Karpas-422 (cell line): ENCODE measurements at regions not wholly inside any gene's neighbourhood (a gene's known extent, or its start where the extent isn't known, plus 50 kb on each side); places are given as distances from the start of the nearest gene placed in this dataset.

Experiments
- DNase-seq: peaks from one replicate; pipeline ENCODE4 v3.0.0-alpha.2; 2015
- H2AFZ ChIP-seq: fragments of 200-600 bp; sonication (generic); 2 replicates; pipeline ENCODE4 v1.6.1; 2014; ENCODE audit warnings: antibody characterized with exemption, low read length, mixed read lengths
- H3K27ac ChIP-seq: fragments of 200-600 bp; sonication (generic); 2 replicates; pipeline ENCODE4 v1.5.1; 2014; ENCODE audit warnings: mild to moderate bottlenecking, low read length, moderate library complexity
- H3K27me3 ChIP-seq: fragments of 200-600 bp; sonication (generic); 2 replicates; pipeline ENCODE4 v1.6.1; 2014; ENCODE audit warnings: low read length, mixed read lengths
- H3K36me3 ChIP-seq: fragments of 200-600 bp; sonication (generic); 2 replicates; pipeline ENCODE4 v1.6.1; 2014; ENCODE audit warnings: low read length, mixed read lengths; ENCODE audit not compliant: insufficient read depth
- H3K4me1 ChIP-seq: fragments of 200-600 bp; sonication (generic); 2 replicates; pipeline ENCODE4 v1.6.1; 2014; ENCODE audit warnings: mild to moderate bottlenecking, low read length, mixed read lengths
- H3K4me2 ChIP-seq: fragments of 200-600 bp; sonication (generic); 2 replicates; pipeline ENCODE4 v1.6.1; 2014; ENCODE audit warnings: low read length, low read depth, mild to moderate bottlenecking; ENCODE audit not compliant: poor library complexity, severe bottlenecking
- H3K4me3 ChIP-seq: fragments of 200-600 bp; sonication (generic); 2 replicates; pipeline ENCODE4 v1.5.1; 2014; ENCODE audit warnings: mild to moderate bottlenecking, antibody characterized with exemption, low read length, mixed read lengths
- H3K79me2 ChIP-seq: fragments of 200-600 bp; sonication (generic); 2 replicates; pipeline ENCODE4 v1.6.1; 2014; ENCODE audit warnings: mild to moderate bottlenecking, low read length, mixed read lengths
- H3K9ac ChIP-seq: fragments of 200-600 bp; sonication (generic); 2 replicates; pipeline ENCODE4 v1.6.0; 2014; ENCODE audit warnings: low read length
- H3K9me2 ChIP-seq: fragments of 200-600 bp; sonication (generic), shearing (Covaris generic); replicated peaks from 2 replicates; pipeline ENCODE4 v1.6.0; 2014; ENCODE audit warnings: mild to moderate bottlenecking, low read length, moderate library complexity; ENCODE audit not compliant: insufficient read depth
- H3K9me3 ChIP-seq: fragments of 300-700, 200-600 bp; sonication (generic); 2 replicates; pipeline ENCODE4 v1.6.1; 2014; ENCODE audit warnings: low read length, mixed read lengths
- H4K20me1 ChIP-seq: fragments of 200-600 bp; sonication (generic); 2 replicates; pipeline ENCODE4 v1.6.1; 2014; ENCODE audit warnings: mild to moderate bottlenecking, antibody characterized with exemption, low read length, low read depth; ENCODE audit not compliant: insufficient read depth

DNA sequence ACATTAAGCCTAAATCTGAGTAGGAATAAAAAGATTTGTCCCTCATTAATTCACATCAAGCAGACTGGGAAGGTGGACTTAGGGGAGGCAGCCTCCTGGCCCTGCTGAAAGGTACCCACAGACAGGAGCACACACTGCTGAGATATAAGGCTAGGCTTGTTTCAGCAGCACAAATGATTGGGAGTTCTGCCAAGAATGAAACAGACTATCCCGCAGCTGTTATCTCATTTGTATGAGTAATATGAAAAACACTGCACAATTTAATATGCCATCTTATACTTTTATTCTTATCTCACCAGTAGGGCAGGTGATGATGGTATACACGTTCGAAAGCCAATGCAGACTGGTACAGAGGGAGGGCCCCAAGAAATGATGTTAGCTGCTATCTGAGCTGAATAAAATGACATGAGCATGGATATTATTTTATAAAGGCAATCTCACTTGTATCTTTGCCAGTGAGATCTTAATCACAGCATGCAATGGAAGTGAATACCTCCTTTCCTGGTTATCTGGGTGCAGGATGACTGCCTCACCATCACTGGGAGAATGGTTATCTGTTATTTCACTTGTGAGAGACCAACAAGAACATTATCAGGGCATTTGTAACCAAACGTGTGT is 258.7 kb upstream of the PPP2R3A start:
- H3K9ac ChIP-seq = no peak overlapping the region
- H3K36me3 ChIP-seq = no peaks in the 10 kb centered on the region
- H3K4me2 ChIP-seq = no peak overlapping the region
- H3K4me3 ChIP-seq = no peak overlapping the region
- no peaks in the 10 kb centered on the region for H3K9me3 ChIP-seq
- no peaks in the 10 kb centered on the region for H3K9me2 ChIP-seq
- no peak overlapping the region for H2AFZ ChIP-seq
- H3K4me1 ChIP-seq = no peaks in the 10 kb centered on the region
- no peaks in the 10 kb centered on the region for H3K27me3 ChIP-seq
- no peaks in the 10 kb centered on the region for H3K79me2 ChIP-seq
- no peaks in the 10 kb centered on the region for H4K20me1 ChIP-seq
- DNase-seq = no peak
- no peak overlapping the region for H3K27ac ChIP-seq

DNA sequence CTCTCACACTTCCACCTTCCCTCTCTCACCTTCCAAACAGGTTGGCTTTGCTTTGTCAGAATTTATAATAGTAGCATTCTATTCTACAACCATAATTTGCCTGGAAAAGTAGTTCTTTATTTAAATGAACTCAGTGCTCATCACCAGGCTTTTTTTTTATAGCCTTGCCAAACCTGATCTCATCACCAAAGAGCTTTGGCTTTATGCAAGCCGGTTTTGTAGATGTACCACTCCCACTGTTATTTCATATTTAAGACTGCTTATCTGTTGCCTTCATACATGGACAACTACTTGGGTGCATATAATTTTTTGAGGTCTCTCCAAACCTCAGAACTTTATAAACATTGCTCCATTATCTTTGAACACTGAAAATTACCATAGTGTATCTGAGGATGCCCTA is 246.1 kb upstream of the PPP2R3A start:
- DNase-seq = no peak
- no peak overlapping the region for H2AFZ ChIP-seq
- no peak overlapping the region for H3K4me2 ChIP-seq
- H3K27ac ChIP-seq = no peak overlapping the region
- H3K4me3 ChIP-seq = no peak overlapping the region
- H3K79me2 ChIP-seq = no peaks in the 10 kb centered on the region
- H3K9me2 ChIP-seq = no peaks in the 10 kb centered on the region
- H3K9ac ChIP-seq = no peak overlapping the region
- no peaks in the 10 kb centered on the region for H3K36me3 ChIP-seq
- H3K27me3 ChIP-seq = no peaks in the 10 kb centered on the region
- H3K4me1 ChIP-seq = 0 out of 2 replicates have a peak, but pooled peaks cover 3% of the 10 kb centered on the region
- no peaks in the 10 kb centered on the region for H3K9me3 ChIP-seq
- H4K20me1 ChIP-seq = no peaks in the 10 kb centered on the region

DNA sequence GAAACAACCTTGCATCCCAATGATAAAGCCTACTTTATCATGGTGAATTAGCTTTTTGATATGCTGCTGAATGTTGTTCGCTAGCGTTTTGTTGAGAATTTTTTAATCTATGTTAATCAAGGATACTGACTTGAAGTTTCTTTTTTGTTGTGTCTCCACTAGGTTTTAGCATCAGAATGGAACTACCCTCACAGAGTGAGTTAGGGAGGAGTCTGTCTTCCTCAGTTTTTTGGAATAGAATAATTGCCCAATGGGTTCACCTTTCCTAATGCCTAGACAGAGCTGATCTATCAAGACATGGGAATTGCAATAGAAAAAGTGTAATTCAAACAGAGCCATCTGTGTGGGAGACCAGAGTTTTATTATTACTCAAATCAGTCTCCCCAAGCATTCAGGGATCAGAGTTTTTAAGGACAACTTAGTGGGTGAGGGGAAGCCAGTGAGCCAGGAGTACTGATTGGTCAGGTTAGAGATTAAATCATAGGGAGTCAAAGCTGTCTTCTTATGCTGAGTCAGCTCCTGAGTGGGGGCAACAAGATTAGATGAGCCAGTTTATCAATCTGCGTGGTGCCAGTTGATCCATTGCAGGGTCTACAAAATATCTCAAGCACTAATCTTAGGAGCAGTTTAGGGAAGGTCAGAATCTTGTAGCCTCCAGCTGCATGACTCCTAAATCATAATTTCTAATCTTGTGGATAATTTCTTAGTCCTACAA is 237.4 kb upstream of the PPP2R3A start:
- Histone ChIP-seq H2AFZ (no peak overlapping the region), H3K4me1 (no peaks in the 10 kb centered on the region), H3K4me3 (no peak overlapping the region), H3K27ac (no peak overlapping the region), H3K36me3 (no peaks in the 10 kb centered on the region), H3K27me3 (no peaks in the 10 kb centered on the region), H3K9me2 (no peaks in the 10 kb centered on the region), H3K79me2 (no peaks in the 10 kb centered on the region), H3K9me3 (no peaks in the 10 kb centered on the region), H3K9ac (no peak overlapping the region), H3K4me2 (no peak overlapping the region), H4K20me1 (no peaks in the 10 kb centered on the region)
- no peak for DNase-seq

DNA sequence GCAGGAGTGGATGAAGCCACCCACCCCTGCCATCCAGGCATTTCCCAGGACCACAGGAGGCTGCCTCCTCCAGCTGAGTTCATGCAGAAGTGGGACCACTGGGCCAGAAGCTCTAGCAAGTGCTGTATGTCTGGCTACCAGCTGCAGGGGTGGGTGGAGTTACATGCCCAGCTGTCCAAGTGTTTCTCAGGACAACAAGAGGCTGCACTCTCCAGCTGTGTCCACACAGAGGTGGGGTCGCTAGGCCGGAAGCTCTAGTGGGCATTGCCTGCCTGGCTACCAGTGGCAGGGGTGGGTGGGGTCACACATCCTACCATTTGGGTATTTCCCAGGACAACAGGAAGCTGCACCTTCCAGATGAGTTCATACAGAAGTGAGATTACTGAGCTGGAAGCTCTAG is 234.0 kb upstream of the PPP2R3A start:
- no peak overlapping the region for H2AFZ ChIP-seq
- H3K27ac ChIP-seq = no peak overlapping the region
- no peaks in the 10 kb centered on the region for H3K79me2 ChIP-seq
- H3K4me1 ChIP-seq = no peaks in the 10 kb centered on the region
- H3K9me2 ChIP-seq = no peaks in the 10 kb centered on the region
- no peak overlapping the region for H3K4me3 ChIP-seq
- H3K9ac ChIP-seq = no peak overlapping the region
- peaks cover 17% of the 10 kb centered on the region for H3K9me3 ChIP-seq
- H3K4me2 ChIP-seq = no peak overlapping the region
- no peaks in the 10 kb centered on the region for H4K20me1 ChIP-seq
- DNase-seq = no peak
- no peaks in the 10 kb centered on the region for H3K36me3 ChIP-seq
- H3K27me3 ChIP-seq = no peaks in the 10 kb centered on the region

DNA sequence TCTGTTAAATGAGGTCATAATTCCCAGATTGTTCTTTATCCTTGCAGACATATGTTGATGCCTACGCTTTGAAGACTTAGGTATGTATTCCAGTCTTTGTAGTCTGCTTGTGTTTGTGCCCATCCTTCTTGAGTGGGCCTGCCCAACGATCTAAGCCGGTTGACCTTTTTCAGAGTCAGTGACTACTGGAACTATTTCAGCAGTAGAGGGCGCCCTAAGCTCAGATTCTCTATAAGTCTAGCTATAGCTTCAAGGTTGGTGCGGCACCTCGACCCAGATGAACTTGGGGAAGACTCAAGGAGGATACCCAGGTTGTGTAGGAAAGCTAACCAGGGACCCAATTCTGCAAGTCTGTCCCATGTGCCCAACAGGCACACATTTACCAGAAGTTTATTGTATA is 228.8 kb upstream of the PPP2R3A start:
- Histone ChIP-seq H3K79me2 (no peaks in the 10 kb centered on the region), H3K9ac (no peak overlapping the region), H3K9me3 (peaks cover 27% of the 10 kb centered on the region), H3K27me3 (no peaks in the 10 kb centered on the region), H3K9me2 (no peaks in the 10 kb centered on the region), H3K4me1 (no peaks in the 10 kb centered on the region), H4K20me1 (no peaks in the 10 kb centered on the region), H2AFZ (no peak overlapping the region), H3K27ac (no peak overlapping the region), H3K4me2 (no peak overlapping the region), H3K4me3 (no peak overlapping the region), H3K36me3 (no peaks in the 10 kb centered on the region)
- DNase-seq = peak; percentile 85

DNA sequence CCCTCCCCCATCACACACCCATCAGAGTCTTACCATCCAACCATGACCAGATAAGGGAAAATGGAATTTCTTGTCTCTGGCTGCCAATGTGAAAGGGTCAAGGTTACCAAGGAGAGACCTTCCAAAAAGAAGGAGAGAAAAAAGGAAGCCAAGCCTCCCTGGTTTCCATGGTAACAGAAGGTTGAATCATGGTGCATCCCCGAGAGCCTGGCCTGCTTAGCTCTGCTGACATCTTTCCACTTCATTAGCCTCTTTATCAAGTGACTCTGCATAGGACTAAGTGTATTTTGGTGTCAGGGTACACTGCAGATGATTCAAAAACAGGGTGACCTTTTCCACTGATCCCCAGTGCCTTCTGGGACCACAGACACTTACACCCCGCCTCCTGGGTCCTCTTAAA is 225.7 kb upstream of the PPP2R3A start:
- no peaks in the 10 kb centered on the region for H4K20me1 ChIP-seq
- DNase-seq = no peak
- no peak overlapping the region for H3K9ac ChIP-seq
- H3K36me3 ChIP-seq = no peaks in the 10 kb centered on the region
- H3K9me2 ChIP-seq = no peaks in the 10 kb centered on the region
- H3K4me2 ChIP-seq = no peak overlapping the region
- no peaks in the 10 kb centered on the region for H3K4me1 ChIP-seq
- no peaks in the 10 kb centered on the region for H3K79me2 ChIP-seq
- no peak overlapping the region for H3K4me3 ChIP-seq
- no peaks in the 10 kb centered on the region for H3K27me3 ChIP-seq
- no peak overlapping the region for H3K27ac ChIP-seq
- no peak overlapping the region for H2AFZ ChIP-seq
- peaks cover 25% of the 10 kb centered on the region for H3K9me3 ChIP-seq

DNA sequence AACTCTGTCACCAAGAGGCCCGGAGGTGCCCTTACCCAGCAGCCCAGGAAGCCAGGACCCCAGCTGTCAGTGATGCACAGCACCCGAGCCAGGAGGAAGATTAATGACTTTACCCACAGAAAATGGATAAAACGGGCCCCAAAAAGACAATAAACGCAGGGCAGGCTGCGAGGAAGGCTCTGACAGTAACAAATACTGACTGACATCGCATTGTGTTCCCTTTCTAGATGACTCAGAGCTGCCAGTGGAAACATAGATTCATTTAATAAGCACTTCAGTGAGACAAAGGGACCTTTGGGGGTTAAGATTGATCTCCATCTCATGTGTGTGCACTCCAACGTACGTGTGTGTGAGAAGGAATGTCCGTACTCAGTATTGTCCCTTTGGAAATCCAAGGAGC is 225.3 kb upstream of the PPP2R3A start:
- Histone ChIP-seq H3K4me3 (no peak overlapping the region), H3K9me3 (peaks cover 22% of the 10 kb centered on the region), H3K9ac (no peak overlapping the region), H3K79me2 (no peaks in the 10 kb centered on the region), H3K36me3 (no peaks in the 10 kb centered on the region), H4K20me1 (no peaks in the 10 kb centered on the region), H3K4me2 (no peak overlapping the region), H3K27ac (no peak overlapping the region), H3K4me1 (no peaks in the 10 kb centered on the region), H3K27me3 (no peaks in the 10 kb centered on the region), H2AFZ (no peak overlapping the region), H3K9me2 (no peaks in the 10 kb centered on the region)
- DNase-seq = no peak

DNA sequence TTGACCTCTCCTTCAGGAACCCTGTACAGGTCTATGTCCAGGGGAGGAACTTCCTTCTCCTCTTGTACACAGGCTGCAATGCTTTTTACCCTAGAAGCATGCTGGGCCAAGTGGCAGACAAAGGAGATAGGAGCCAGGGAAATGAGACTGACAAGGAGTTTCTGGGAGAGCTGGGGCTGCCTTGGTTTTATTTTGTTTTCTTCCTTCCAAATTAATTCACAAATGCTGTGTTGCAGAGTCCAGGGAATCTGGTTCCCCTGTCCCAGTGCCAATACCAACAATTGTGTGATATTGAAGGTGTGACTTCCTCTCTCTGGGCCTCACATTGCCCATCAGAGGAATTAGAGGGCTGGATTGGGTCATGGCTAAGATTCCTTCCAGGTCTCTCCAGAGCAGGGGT is 224.8 kb upstream of the PPP2R3A start:
- Histone ChIP-seq H3K4me3 (no peak overlapping the region), H3K79me2 (no peaks in the 10 kb centered on the region), H3K27me3 (no peaks in the 10 kb centered on the region), H3K4me1 (no peaks in the 10 kb centered on the region), H3K9me2 (no peaks in the 10 kb centered on the region), H4K20me1 (no peaks in the 10 kb centered on the region), H3K4me2 (no peak overlapping the region), H3K9ac (no peak overlapping the region), H3K36me3 (no peaks in the 10 kb centered on the region), H3K9me3 (peaks cover 17% of the 10 kb centered on the region), H3K27ac (no peak overlapping the region), H2AFZ (no peak overlapping the region)
- no peak for DNase-seq
